T47D (cell line): ENCODE measurements at regions not wholly inside any gene's neighbourhood (a gene's known extent, or its start where the extent isn't known, plus 50 kb on each side); places are given as distances from the start of the nearest gene placed in this dataset.

Source experiments
- DNase-seq, 2 experiments: peaks; one replicate each; pipeline versions ENCODE4 v3.0.0 to v3.0.0-alpha.2; 2011 to 2012; ENCODE audit warnings: low read depth in 1 of 2, low spot score in 1 of 2
- JUND ChIP-seq: IDR thresholded peaks from 2 replicates; pipeline ENCODE4 v1.6.1; 2012; ENCODE audit warnings: low read depth
- in situ Hi-C: cut with HindIII; loops from 2 replicates; pipeline ENCODE4 v1.10.0; 2016; ENCODE audit warnings: low sequenced_read_pairs, low pct_unique_long_range_greater_than_20kb

DNA sequence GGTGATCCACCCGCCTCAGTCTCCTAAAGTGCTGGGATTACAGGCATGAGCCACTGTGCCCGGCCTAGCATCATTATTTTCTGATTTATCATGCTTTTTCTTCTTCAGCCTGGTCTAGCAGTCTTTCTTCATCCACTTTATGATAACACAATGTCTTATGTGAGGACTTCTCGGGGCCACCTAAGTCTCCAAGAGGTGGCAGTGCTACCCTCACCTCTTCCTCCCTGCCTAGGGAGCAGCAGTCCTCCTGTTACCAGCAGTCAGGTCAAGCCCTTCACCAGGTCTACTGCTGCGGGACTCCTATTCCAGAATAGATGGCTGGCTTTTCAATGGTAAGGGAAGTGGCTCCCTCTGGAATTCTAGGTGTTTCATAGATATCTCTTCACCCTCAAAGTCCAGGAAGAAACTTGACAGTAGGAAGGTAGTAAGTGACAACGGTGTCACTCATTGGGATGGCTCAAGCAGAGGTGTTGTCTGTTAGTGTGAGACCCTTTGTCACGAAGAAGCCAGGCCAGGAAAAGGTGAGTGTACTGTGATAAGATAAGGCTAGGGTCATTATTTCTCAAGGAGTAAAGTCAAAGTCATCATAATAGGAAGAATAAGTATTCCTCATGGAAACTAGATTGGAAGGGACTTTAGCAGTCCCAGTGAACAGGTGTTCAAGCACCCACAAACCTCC, 164.0 kb downstream of the KLF5 start:
- DNase-seq, result no peak
- no peak for TF ChIP-seq JUND
- in situ Hi-C loops, result no loop called here

DNA sequence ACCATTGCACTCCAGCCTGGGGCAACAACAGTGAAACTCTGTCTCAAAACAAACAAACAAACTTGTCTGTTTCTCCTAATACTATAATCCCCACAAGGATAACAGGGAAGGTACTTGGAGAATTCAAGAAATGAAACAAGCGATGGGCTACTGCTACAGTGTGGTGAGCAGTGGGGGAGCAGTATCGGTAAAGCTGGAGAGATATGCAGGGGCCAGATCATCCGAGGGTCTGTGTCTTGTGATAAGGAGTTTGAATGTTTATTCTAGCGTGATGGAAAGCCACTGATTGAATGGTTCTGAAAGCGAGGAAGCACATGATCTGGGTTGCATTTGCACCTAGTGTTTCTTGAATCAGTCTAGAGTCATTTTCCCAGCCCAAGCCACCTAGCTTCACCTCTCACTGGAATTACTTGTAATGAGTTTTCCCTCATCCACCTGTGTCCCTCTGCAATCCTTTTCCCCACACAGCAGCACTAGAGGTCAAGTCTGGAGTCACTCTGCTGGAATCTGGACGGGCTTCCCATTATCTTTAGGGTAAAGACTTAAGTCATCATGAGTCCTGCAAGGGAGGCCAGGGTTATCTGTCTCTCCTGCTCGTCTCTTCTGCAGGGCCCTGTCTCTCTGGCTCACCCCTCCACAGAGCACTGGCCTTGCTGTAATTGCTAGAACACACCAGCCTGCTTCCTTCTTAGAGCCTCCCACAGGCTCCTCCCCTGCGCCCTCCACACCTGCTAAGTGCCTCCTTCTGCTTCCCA, 162.3 kb downstream of the KLF5 start:
- DNase-seq, result no peak
- in situ Hi-C loops, result no loop called here
- TF ChIP-seq JUND, result no peak

DNA sequence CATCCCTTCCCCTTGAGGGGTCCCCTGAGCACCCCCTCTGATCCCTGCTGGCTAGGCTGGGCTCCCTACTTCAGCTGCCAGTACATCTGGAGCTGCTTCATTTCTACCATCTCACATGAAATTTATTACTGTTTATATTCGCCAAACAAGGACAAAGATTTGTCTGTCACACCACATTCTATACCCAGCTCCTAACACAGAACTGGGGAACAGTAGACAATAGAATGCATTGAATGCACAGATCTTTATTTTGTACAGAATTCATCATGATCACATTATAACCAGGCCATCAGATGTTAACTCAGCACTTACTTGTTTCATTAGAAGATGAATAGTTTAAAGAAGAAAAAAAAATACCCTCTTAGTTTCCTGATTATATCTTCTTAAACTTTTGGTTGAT, 159.4 kb downstream of the KLF5 start:
- in situ Hi-C loops, result no loop called here
- no peak for TF ChIP-seq JUND
- DNase-seq, result no peak

DNA sequence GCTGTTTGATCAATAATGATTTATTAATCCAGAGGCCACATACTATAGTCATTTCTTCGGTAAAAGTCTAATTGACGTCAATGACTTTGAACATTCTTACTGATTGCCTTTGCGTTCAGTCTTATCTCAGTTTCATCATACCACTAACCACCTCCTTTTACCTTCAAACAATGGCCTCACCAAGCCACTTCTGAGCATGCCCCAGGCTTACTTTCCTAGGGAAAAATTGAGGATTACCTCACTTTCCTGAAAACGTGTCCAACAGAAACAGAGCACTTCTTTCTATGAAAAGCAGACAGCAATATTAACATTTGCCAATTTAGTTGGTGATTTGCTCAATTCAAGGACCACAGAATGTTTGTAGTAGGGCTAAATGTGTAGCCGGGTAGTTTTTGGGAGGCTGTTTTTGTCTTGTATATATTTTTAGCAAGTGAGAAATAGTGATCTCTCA, 157.6 kb downstream of the KLF5 start:
- in situ Hi-C loops, result no loop called here
- no peak for DNase-seq
- no peak for TF ChIP-seq JUND

DNA sequence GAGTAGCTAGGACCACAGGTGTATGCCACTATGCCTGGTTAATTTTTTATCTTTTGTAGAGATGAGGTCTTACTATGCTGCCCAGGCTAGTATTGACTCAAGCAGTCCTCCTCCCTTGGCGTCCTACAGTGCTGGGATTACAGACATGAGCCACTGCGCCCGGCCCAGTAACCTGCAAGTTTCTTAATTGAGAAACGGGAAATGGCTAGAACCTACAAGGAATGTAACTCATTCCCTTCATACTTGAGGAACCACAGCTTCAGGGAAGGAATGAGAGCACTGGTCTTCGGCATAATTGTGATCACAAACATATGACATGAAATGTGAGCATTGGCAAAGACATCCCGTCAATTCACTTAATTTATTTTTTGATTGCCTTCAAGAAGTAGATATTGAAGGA, 157.0 kb downstream of the KLF5 start:
- in situ Hi-C loops, result no loop called here
- TF ChIP-seq JUND, result no peak
- DNase-seq, result peak in 1 of 2 experiments; percentile 4

DNA sequence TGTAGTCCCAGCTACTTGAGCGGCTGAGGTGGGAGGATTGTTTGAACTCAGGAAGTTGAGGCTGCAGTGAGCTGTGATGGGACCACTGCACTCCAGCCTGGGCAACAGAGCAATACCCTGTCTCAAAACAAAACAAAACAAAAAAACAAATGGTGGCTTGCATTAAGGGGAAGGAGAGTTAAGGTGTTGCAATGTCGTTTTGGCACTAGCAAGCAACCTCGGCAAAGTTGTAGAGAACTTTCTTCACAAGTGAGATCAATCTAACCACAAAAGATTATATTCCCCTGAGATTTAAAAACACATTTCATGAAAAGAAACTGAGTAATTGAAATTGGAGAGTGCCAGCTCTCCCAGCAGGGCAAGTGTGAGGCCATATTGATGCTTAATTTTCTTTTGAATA, 153.7 kb downstream of the KLF5 start:
- in situ Hi-C loops, result no loop called here
- no peak for DNase-seq
- no peak for TF ChIP-seq JUND

DNA sequence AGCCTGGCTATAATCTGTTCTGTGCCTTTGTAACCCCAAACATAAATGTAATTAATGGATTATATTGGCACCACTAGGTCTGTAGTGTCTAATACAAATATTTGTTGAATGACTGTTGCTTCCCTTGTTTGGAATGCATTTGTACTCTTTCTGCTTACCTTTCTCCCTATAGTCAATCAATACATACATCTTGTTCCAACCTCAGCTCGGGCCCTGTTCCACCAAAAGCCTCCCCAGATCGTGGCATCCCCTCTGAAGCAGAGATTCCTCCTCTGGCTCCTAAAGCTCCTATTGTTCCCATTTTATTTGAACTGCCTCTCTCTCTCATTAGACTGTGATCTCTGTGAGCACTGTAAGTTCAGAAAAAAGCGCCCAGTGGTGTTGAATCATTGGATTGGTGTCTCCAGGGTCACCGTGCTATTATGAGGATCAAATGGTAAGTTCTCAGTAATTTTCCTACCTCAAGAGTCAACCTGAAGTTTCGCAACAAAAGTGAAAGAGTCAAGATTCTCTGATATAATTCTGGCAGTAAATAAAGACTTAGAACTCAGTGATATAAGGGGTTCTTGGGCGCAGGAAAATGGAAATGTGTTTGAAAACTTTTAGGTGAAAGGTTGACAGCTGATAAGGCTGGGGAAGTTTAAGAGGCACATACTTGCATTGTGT, 151.5 kb downstream of the KLF5 start:
- peak in 1 of 2 experiments; percentile 7 for DNase-seq
- in situ Hi-C loops, result no loop called here
- TF ChIP-seq JUND, result no peak

DNA sequence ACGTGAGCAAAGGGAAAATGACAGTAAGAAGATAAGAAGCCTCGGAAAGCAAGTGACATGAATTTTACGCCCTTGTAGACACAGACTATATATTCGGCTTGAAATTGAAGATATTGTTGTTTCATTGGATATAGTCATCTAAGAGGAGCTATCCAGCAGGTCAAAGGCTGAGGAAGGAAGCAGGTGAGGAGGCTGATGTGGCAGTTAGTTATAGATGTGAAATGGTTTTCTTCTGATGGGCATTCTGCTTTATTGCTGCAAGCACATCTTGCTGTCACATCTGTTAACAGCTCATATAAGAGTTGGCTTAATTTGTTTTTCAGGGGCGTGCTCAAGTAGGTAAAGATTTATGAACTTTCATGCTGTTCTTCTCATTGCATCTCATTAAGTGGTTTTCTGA, 146.1 kb downstream of the KLF5 start:
- in situ Hi-C loops, result no loop called here
- TF ChIP-seq JUND, result no peak
- no peak for DNase-seq

DNA sequence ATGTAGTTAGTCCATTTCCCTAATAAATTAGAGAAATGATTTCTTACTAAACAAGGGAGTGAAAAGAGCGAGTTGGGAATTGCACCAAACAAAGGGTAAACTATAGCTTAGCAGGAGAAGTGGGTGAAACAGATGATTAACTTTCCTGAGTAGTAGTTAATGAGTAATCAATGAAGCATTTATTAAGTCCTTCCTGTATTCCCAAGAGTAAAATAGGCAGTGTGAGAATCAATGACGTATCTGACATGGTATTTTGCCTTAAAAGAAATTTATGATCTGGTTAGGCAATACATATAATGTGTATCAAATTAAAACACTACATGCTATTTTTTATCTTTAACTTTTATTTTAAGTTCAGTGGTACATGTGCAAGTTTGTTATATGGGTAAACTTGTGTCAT, 142.8 kb downstream of the KLF5 start:
- in situ Hi-C loops, result no loop called here
- TF ChIP-seq JUND, result no peak
- DNase-seq, result no peak

DNA sequence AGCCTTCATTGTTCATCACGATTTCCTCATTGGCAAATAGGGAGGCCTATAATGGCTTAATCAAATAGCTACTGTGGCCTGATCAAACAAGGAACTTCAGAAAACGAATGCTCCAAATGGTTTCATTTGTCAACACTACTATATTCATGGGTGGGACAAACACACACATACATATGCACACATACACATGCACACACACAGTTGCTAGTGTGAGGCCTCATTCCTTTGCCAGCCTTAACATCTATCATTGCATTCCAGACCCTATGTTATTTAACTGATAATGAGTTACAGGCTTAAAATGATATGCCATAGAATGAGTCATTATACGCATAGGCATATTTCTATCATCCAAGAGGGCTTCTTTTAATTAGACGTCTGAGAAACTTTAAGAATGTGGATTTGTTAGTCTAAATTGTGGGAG, 140.2 kb downstream of the KLF5 start:
- in situ Hi-C loops, result no loop called here
- DNase-seq, result no peak
- TF ChIP-seq JUND, result no peak

DNA sequence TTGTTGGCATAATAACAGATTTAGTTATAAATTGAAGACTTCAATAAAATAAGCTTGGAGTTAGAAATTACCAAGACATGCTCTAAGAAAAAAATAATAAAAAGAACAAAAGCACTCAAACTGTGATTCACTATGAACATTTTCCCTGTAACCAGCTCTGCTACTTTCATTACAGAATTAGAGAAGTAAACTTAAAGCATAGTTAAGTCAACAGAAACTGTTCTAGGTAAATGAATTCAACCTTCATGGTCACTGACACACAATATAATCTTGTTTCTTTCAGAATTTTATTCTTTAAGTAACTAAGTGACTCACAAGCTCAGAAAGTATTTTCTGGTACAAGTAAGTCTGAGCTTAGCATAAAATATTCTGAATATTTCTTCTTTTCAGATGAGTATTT, 136.3 kb downstream of the KLF5 start:
- in situ Hi-C loops, result no loop called here
- TF ChIP-seq JUND, result no peak
- no peak for DNase-seq

DNA sequence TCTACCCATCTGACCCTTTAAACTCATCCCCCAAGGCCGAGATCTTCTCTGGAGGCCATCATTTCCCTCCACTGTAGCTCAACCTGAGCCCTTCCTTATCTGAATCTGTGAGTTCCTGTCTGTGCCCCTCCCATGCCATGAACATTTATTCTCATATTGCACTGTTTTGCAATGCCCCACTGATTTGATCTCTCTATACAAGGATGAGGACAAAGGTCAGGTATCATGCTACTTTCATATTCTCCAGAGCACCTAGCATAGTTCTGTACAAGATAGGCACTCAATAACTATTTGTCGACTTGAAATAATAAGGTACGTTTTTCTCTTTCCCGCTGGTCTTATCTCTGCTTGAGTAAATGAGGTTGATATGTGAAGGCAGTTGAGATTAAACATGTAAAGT, 135.5 kb downstream of the KLF5 start:
- DNase-seq, result no peak
- in situ Hi-C loops, result no loop called here
- no peak for TF ChIP-seq JUND

DNA sequence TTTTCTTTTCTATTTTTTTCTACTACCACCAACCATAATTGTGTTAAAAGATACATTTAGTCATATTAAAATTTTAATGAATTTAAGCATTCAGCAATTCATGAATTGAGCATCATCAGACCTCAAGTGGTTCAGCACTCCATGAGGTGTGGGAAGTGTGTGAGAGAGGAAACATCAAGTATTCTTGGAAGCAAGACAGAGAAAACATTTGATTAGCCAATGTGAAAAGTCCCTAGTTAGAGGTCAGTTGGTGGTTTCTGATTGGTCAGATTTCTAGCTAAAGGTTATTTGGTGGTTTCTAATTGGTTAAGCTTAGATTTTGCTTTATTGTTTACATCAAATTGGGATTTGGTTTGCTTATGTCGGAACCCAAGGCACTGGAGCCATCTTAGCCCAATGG, 134.7 kb downstream of the KLF5 start:
- TF ChIP-seq JUND, result no peak
- no peak for DNase-seq
- in situ Hi-C loops, result no loop called here
